ENCODE measurements at regions not wholly inside any gene's neighbourhood (a gene's known extent, or its start where the extent isn't known, plus 50 kb on each side); places are given as distances from the start of the nearest gene placed in this dataset.

- no peak for TF ChIP-seq CTCF (IDR thresholded peaks at IDR 0.05)
These were observed 1378.6 kb upstream of the DEFB115 start for GRCh38 chr20:29878777-29879442.

All from LNCAP (cell line).